CD14-positive monocyte (primary cell): ENCODE measurements at regions not wholly inside any gene's neighbourhood (a gene's known extent, or its start where the extent isn't known, plus 50 kb on each side); places are given as distances from the start of the nearest gene placed in this dataset.
"Not testable (repeated sequence)": the region's sequence is repeated elsewhere in the genome, so short reads cannot be mapped to it uniquely, and the experiment has no call there.

Experiments used
- DNase-seq, 3 donors: peaks; one replicate each; pipeline ENCODE4 v3.0.0-alpha.2; 2011 to 2022
- H2AFZ ChIP-seq: 2 replicates; pipeline ENCODE4 v1.6.0; 2012; ENCODE audit warnings: mild to moderate bottlenecking, low read depth, low read length, inconsistent platforms; ENCODE audit not compliant: insufficient read depth, poor library complexity, severe bottlenecking
- H3K27ac ChIP-seq, 2 donors: 1 replicate in 1 of 2; 2 replicates in 1 of 2; pipeline ENCODE4 v1.5.1; 2012 to 2013; ENCODE audit warnings: low read length in 2 of 2, control low read depth in 1 of 2, inconsistent platforms in 1 of 2, low read depth in 1 of 2, mild to moderate bottlenecking in 1 of 2
- H3K27me3 ChIP-seq, 2 donors: one replicate each; pipeline versions ENCODE4 v1.6.0 to v1.6.1; 2011 to 2013; ENCODE audit warnings: low read length in 2 of 2; ENCODE audit not compliant: control insufficient read depth in 2 of 2, insufficient read depth in 2 of 2
- H3K36me3 ChIP-seq, 2 donors: replicated peaks in 1 of 2; 1 replicate in 1 of 2; 2 replicates in 1 of 2; pipeline versions ENCODE4 v1.5.1 to v1.6.1; 2012 to 2013; ENCODE audit warnings: low read length in 2 of 2, control low read depth in 1 of 2, inconsistent platforms in 1 of 2, mild to moderate bottlenecking in 1 of 2; ENCODE audit not compliant: insufficient read depth in 2 of 2, control insufficient read depth in 1 of 2
- H3K4me1 ChIP-seq, 2 donors: 1 replicate in 1 of 2; 2 replicates in 1 of 2; pipeline versions ENCODE4 v1.5.1 to v1.6.1; 2012 to 2013; ENCODE audit warnings: low read length in 2 of 2, control low read depth in 1 of 2, inconsistent platforms in 1 of 2, mild to moderate bottlenecking in 1 of 2, moderate library complexity in 1 of 2; ENCODE audit not compliant: insufficient read depth in 2 of 2, control insufficient read depth in 1 of 2
- H3K4me2 ChIP-seq: replicated peaks from 2 replicates; pipeline ENCODE3; 2012; ENCODE audit warnings: low read length, moderate library complexity, mild to moderate bottlenecking; ENCODE audit not compliant: poor library complexity, severe bottlenecking; ENCODE audit errors: extremely low read depth
- H3K4me3 ChIP-seq, 3 experiments: fragments of 200-600 bp in 1 of 3; sonication (generic) in 1 of 3; replicated peaks in 1 of 3; 1 replicate in 2 of 3; 2 replicates in 1 of 3; pipeline ENCODE4 v1.5.1; 2011 to 2013; ENCODE audit warnings: low read length in 3 of 3, mild to moderate bottlenecking in 3 of 3, control low read depth in 2 of 3, low read depth in 2 of 3, inconsistent platforms in 1 of 3, moderate library complexity in 1 of 3
- H3K79me2 ChIP-seq: 2 replicates; pipeline ENCODE4 v1.6.0; 2012; ENCODE audit warnings: mild to moderate bottlenecking, control low read depth, inconsistent platforms, low read length, moderate library complexity; ENCODE audit not compliant: insufficient read depth
- H3K9ac ChIP-seq: 2 replicates; pipeline ENCODE4 v1.6.0; 2017; ENCODE audit warnings: low read length, mild to moderate bottlenecking; ENCODE audit not compliant: insufficient read depth, poor library complexity, severe bottlenecking
- H3K9me3 ChIP-seq, 2 donors: replicated peaks in 1 of 2; 1 replicate in 1 of 2; 2 replicates in 1 of 2; pipeline versions ENCODE4 v1.5.1 to v1.6.1; 2012 to 2013; ENCODE audit warnings: low read length in 2 of 2, control low read depth in 1 of 2; ENCODE audit not compliant: control insufficient read depth in 1 of 2, insufficient read depth in 1 of 2
- H4K20me1 ChIP-seq: 2 replicates; pipeline ENCODE4 v1.6.0; 2012; ENCODE audit warnings: mild to moderate bottlenecking, low read length, control low read depth, moderate library complexity; ENCODE audit not compliant: insufficient read depth
- H3K27ac Mint-ChIP-seq, 7 donors: one replicate each; pipeline ENCODE4 v1.8.0; 2020; ENCODE audit warnings: mild to moderate bottlenecking in 7 of 7, mixed read lengths in 7 of 7, moderate library complexity in 6 of 7, inconsistent platforms in 2 of 7
- H3K27me3 Mint-ChIP-seq, 3 donors: one replicate each; pipeline ENCODE4 v1.8.0; 2021 to 2022; ENCODE audit warnings: low read depth in 3 of 3, mild to moderate bottlenecking in 3 of 3, mixed read lengths in 3 of 3, moderate library complexity in 3 of 3, inconsistent platforms in 1 of 3
- H3K36me3 Mint-ChIP-seq, 2 donors: one replicate each; pipeline ENCODE4 v1.8.0; 2020; ENCODE audit warnings: mixed read lengths in 2 of 2, inconsistent platforms in 1 of 2, mild to moderate bottlenecking in 1 of 2
- H3K4me1 Mint-ChIP-seq: one replicate; pipeline ENCODE4 v1.8.0; 2020; ENCODE audit warnings: mild to moderate bottlenecking, mixed read lengths
- H3K4me3 Mint-ChIP-seq, 2 donors: one replicate each; pipeline ENCODE4 v1.8.0; 2020; ENCODE audit warnings: mild to moderate bottlenecking in 2 of 2, mixed read lengths in 2 of 2, moderate library complexity in 1 of 2
- H3K9me3 Mint-ChIP-seq, 7 donors: one replicate each; pipeline ENCODE4 v1.8.0; 2020 to 2022; ENCODE audit warnings: mixed read lengths in 7 of 7, mild to moderate bottlenecking in 6 of 7, moderate library complexity in 6 of 7, inconsistent platforms in 2 of 7
- WGBS: methylation state at CpG from one replicate; pipeline ENCODE4 v1.1.5; 2013; ENCODE audit warnings: missing lambda C conversion rate; ENCODE audit not compliant: insufficient coverage; 5-methylcytosine and 5-hydroxymethylcytosine counted together
- intact Hi-C, 2 donors: fragments of 100-400 bp; cut with micrococcal nuclease; formaldehyde crosslinking; loops; one replicate each; pipeline versions ENCODE4 v1.15.0 to v1.15.1; 2023
- TF ChIP-seq, protein P1 (sequence below): fragments of 200-600 bp; IDR thresholded peaks from one replicate; pipeline ENCODE4 v1.8.0; 2022; ENCODE audit warnings: antibody characterized with exemption, mild to moderate bottlenecking

DNA sequence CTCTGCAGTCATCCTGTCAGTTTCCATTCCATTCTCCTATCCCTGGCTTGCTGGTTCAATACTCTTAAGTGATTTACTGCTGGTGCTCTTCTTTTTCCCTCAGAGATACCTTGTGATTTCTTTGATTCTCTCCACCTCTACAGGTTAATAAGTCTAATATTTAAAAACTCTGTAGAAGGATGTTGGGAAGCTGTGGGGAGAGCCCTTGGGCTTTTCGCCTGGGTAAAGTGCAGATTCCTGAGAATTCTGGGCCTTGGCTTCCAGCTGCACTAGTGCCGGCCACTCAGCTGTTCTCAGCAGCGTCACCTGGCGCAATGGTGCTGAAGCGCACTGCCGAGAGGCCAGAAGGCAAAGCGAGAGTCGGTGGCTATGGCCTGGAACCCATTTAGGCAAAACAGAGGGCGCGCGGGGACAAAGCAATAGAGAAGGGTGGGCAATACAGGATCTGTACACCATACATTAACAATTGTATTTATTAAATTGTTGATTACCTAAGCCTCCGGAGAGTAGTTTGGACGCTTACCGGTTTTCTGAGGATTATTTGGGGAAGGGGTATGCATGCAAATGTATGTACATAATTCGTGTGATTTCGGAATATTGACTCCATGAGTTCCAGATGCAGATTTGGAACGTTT is 130.3 kb downstream of the PPIAL4A start:
- H3K9me3 ChIP-seq, H3K4me3 ChIP-seq, H4K20me1 ChIP-seq, DNase-seq, H3K4me1 Mint-ChIP-seq, H3K4me2 ChIP-seq, H3K9ac ChIP-seq, intact Hi-C loops, H3K4me1 ChIP-seq, H3K27me3 Mint-ChIP-seq, H3K36me3 Mint-ChIP-seq, H3K4me3 Mint-ChIP-seq, H3K79me2 ChIP-seq, H3K27ac ChIP-seq, H3K36me3 ChIP-seq, H3K9me3 Mint-ChIP-seq, H3K27ac Mint-ChIP-seq, H3K27me3 ChIP-seq, H2AFZ ChIP-seq: not testable (repeated sequence)
- WGBS = no CpG with 5 or more reads among the region's 17 CpGs
- TF ChIP-seq, protein P1, sequence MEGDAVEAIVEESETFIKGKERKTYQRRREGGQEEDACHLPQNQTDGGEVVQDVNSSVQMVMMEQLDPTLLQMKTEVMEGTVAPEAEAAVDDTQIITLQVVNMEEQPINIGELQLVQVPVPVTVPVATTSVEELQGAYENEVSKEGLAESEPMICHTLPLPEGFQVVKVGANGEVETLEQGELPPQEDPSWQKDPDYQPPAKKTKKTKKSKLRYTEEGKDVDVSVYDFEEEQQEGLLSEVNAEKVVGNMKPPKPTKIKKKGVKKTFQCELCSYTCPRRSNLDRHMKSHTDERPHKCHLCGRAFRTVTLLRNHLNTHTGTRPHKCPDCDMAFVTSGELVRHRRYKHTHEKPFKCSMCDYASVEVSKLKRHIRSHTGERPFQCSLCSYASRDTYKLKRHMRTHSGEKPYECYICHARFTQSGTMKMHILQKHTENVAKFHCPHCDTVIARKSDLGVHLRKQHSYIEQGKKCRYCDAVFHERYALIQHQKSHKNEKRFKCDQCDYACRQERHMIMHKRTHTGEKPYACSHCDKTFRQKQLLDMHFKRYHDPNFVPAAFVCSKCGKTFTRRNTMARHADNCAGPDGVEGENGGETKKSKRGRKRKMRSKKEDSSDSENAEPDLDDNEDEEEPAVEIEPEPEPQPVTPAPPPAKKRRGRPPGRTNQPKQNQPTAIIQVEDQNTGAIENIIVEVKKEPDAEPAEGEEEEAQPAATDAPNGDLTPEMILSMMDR = peak; percentile 31

DNA sequence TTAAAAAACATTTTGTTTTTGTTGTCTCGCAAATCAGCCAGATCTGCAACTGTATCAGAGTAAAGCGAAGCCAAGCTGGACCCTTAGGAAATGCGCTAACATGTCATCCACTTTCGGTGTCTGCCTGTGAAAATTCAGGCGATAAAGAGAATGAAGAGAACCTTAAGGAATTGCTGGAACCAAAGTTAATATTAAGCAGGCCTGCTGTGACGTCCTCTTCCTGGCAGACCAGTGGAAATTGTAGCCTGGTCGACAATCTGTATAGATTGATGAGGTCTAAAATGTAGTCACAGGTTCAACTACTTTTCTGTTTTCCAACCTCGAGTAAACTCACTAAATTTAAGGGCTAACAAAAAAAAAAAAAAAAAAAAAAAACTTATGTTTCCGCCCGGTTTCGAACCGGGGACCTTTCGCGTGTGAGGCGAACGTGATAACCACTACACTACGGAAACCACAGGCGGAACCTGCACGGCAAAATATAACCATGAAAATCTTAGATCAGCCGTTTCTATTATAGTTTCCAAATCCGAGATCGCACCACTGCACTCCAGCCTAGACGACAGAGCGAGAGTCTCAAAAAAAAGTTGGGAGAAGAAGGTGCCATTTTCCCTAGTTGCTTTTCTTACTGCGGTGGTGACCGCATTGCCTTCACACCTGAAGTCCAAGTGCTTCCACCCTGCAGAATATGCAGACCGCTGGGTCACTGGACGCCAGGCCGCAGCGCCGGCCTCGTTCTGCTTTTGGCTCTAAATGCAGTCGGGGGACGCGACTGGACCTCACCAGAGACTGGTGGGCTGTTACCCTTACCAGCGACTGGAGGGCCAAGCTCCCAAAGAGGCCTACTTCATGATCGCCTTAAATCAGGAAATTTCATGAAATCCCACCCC is 131.0 kb downstream of the PPIAL4A start:
- H3K4me3 Mint-ChIP-seq = peak overlapping the region; percentile 69 to 80
- H3K9me3 ChIP-seq, H3K36me3 Mint-ChIP-seq, intact Hi-C loops, H3K9me3 Mint-ChIP-seq, H3K4me2 ChIP-seq, H3K4me1 Mint-ChIP-seq, H3K27me3 Mint-ChIP-seq, H3K27me3 ChIP-seq, H3K27ac ChIP-seq, H4K20me1 ChIP-seq, H2AFZ ChIP-seq, H3K9ac ChIP-seq, H3K4me1 ChIP-seq, H3K79me2 ChIP-seq, H3K36me3 ChIP-seq: not testable (repeated sequence)
- H3K4me3 ChIP-seq = peak overlapping the region in 2 of 3 experiments; percentile 37 to 51
- WGBS = 0% methylated on average over 1 of the region's 37 CpGs
- peak overlapping the region in 1 of 7 donors; percentile 50 for H3K27ac Mint-ChIP-seq
- peak; percentile 45 to 59 (median 50) for DNase-seq

DNA sequence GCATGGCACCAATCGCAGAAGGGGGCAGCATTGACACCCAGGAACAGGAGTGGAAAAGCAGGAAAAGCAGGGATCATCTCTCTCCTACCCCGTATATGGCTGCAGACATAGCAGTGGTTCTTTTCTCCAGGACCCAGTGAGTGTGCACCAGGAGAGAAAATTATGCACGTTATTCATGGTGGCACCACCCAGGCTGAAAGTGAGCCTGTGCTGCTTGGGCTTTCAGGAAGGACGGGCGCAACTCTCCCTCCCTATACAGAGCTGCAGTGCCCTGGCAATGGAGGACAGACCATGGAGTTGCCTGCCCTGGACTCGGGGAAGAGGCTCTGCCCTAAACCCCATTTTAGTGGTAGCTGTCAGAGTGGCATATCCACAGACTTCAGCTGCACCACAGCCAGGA is 132.1 kb downstream of the PPIAL4A start:
- H3K27me3 Mint-ChIP-seq, H3K9me3 ChIP-seq, H3K4me3 ChIP-seq, H3K79me2 ChIP-seq, H3K4me2 ChIP-seq, H3K36me3 ChIP-seq, DNase-seq, intact Hi-C loops, H2AFZ ChIP-seq, H4K20me1 ChIP-seq, H3K27ac Mint-ChIP-seq, H3K4me1 ChIP-seq, H3K4me1 Mint-ChIP-seq, H3K9ac ChIP-seq, H3K9me3 Mint-ChIP-seq, H3K4me3 Mint-ChIP-seq, H3K36me3 Mint-ChIP-seq, H3K27me3 ChIP-seq, H3K27ac ChIP-seq: not testable (repeated sequence)
- no CpG with 5 or more reads among the region's 6 CpGs for WGBS
